ENCODE measurements at regions not wholly inside any gene's neighbourhood (a gene's known extent, or its start where the extent isn't known, plus 50 kb on each side); places are given as distances from the start of the nearest gene placed in this dataset.

DNA sequence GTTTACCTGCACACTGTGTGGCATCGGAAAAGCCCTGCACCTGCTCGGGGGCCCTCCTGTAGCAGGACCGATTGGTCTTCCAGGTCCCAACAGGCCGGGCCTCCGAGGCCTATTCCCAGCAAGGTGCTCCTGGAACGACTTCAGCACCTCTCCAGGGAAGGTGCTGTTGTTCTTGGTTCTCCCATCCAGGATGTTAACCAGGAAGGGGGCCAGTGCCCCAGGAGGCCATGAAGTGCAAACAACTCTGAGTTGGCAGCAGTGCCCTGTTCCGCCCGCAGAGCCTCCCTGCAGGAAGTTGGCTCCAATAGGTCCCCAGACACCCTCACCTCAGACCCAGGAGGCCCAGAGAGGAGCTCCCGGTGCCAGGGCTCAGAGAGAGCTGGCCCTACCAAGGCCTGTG, 64.0 kb upstream of the DUSP5 start:
- no peak for TF ChIP-seq EZH2 (IDR thresholded peaks at IDR 0.05; ENCODE audit: low read length)
- TF ChIP-seq, protein P1, sequence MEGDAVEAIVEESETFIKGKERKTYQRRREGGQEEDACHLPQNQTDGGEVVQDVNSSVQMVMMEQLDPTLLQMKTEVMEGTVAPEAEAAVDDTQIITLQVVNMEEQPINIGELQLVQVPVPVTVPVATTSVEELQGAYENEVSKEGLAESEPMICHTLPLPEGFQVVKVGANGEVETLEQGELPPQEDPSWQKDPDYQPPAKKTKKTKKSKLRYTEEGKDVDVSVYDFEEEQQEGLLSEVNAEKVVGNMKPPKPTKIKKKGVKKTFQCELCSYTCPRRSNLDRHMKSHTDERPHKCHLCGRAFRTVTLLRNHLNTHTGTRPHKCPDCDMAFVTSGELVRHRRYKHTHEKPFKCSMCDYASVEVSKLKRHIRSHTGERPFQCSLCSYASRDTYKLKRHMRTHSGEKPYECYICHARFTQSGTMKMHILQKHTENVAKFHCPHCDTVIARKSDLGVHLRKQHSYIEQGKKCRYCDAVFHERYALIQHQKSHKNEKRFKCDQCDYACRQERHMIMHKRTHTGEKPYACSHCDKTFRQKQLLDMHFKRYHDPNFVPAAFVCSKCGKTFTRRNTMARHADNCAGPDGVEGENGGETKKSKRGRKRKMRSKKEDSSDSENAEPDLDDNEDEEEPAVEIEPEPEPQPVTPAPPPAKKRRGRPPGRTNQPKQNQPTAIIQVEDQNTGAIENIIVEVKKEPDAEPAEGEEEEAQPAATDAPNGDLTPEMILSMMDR (optimal IDR thresholded peaks at IDR 0.05 in 1 of 3, IDR thresholded peaks at IDR 0.05 in 1 of 3, conservative IDR thresholded peaks at IDR 0.05 in 1 of 3; ENCODE audit: extremely low read depth in 1 of 3, insufficient read depth in 2 of 3, low read length in 3 of 3) = no peak
- no peak for FAIRE-seq
- peaks cover 21% of the 10 kb centered on the region for H3K4me1 ChIP-seq (ENCODE audit: control insufficient read depth, extremely low read depth, insufficient read depth, low read length)
- no peaks in the 10 kb centered on the region for H3K36me3 ChIP-seq (ENCODE audit: control insufficient read depth in 2 of 2, extremely low read depth in 1 of 2, insufficient read depth in 2 of 2, low read length in 2 of 2)
- DNase-seq (ENCODE audit: low read depth, low spot score) = no peak
- dilution Hi-C loops (cut with MboI; ENCODE audit: extremely low pct_ligation_motif_present, low sequenced_read_pairs) = no loop called here
- H3K27ac ChIP-seq (ENCODE audit: control insufficient read depth, insufficient read depth, low read length) = no peak overlapping the region
- H3K4me2 ChIP-seq (ENCODE audit: control insufficient read depth, extremely low read depth, insufficient read depth, low read depth, low read length) = no peak overlapping the region
- H3K79me2 ChIP-seq (ENCODE audit: control insufficient read depth, insufficient read depth, low read length) = no peaks in the 10 kb centered on the region
- no peak overlapping the region for H2AFZ ChIP-seq (ENCODE audit: control insufficient read depth, low read length)
- H3K9me1 ChIP-seq (ENCODE audit: control insufficient read depth, extremely low read depth, insufficient read depth, low read length) = no peaks in the 10 kb centered on the region
- H3K9ac ChIP-seq (ENCODE audit: control insufficient read depth, extremely low read depth, insufficient read depth, low read length) = no peak overlapping the region
- no peaks in the 10 kb centered on the region for H3K27me3 ChIP-seq (ENCODE audit: control insufficient read depth, extremely low read depth, insufficient read depth, low read length)
- H3K9me3 ChIP-seq (ENCODE audit: control insufficient read depth, low read depth, low read length) = no peaks in the 10 kb centered on the region
- H3K4me3 ChIP-seq (ENCODE audit: control insufficient read depth in 2 of 3, extremely low read depth in 1 of 3, insufficient read depth in 2 of 3, low read depth in 1 of 3, low read length in 3 of 3) = no peak overlapping the region
- no peaks in the 10 kb centered on the region for H4K20me1 ChIP-seq (ENCODE audit: control insufficient read depth, extremely low read depth, insufficient read depth, low read length)

DNA sequence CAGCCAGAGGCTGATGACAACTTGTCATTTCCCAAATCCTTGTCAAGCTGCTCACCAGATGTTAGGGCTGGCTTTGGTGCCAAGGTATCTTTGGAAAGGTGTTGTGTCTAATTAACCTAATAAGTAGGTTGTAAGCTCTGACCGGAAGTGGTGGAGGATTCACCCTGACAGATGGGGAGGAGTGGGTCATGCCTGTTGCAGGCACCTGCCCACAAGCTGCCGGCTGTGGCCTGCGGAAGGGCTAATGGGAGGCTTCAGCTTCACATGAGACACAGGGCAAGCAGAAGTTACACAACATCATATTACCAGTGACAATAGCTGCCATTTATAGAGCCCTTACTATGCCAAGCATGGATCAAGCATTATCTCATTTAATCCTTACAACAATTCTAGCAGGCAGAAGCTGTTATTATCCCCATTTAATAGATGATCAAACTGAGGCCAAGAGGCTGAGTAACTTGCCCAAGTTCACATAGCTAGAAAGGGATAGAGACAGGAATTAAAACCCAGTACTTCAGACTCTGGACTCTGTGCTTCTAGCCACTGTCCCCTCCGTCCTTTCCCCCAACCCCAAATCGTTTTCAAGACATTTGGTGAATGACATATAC, 63.1 kb upstream of the DUSP5 start:
- DNase-seq (ENCODE audit: low read depth, low spot score) = no peak
- no peaks in the 10 kb centered on the region for H4K20me1 ChIP-seq (ENCODE audit: control insufficient read depth, extremely low read depth, insufficient read depth, low read length)
- peaks cover 14% of the 10 kb centered on the region for H3K4me1 ChIP-seq (ENCODE audit: control insufficient read depth, extremely low read depth, insufficient read depth, low read length)
- no peaks in the 10 kb centered on the region for H3K9me1 ChIP-seq (ENCODE audit: control insufficient read depth, extremely low read depth, insufficient read depth, low read length)
- H3K9me3 ChIP-seq (ENCODE audit: control insufficient read depth, low read depth, low read length) = no peaks in the 10 kb centered on the region
- H3K4me2 ChIP-seq (ENCODE audit: control insufficient read depth, extremely low read depth, insufficient read depth, low read depth, low read length) = no peak overlapping the region
- H3K36me3 ChIP-seq (ENCODE audit: control insufficient read depth in 2 of 2, extremely low read depth in 1 of 2, insufficient read depth in 2 of 2, low read length in 2 of 2) = no peaks in the 10 kb centered on the region
- no peak overlapping the region for H2AFZ ChIP-seq (ENCODE audit: control insufficient read depth, low read length)
- H3K79me2 ChIP-seq (ENCODE audit: control insufficient read depth, insufficient read depth, low read length) = no peaks in the 10 kb centered on the region
- no peak overlapping the region for H3K27ac ChIP-seq (ENCODE audit: control insufficient read depth, insufficient read depth, low read length)
- no peaks in the 10 kb centered on the region for H3K27me3 ChIP-seq (ENCODE audit: control insufficient read depth, extremely low read depth, insufficient read depth, low read length)
- TF ChIP-seq, protein P1 (optimal IDR thresholded peaks at IDR 0.05 in 1 of 3, IDR thresholded peaks at IDR 0.05 in 1 of 3, conservative IDR thresholded peaks at IDR 0.05 in 1 of 3; ENCODE audit: extremely low read depth in 1 of 3, insufficient read depth in 2 of 3, low read length in 3 of 3) = no peak
- no peak for TF ChIP-seq EZH2 (IDR thresholded peaks at IDR 0.05; ENCODE audit: low read length)
- no peak overlapping the region for H3K4me3 ChIP-seq (ENCODE audit: control insufficient read depth in 2 of 3, extremely low read depth in 1 of 3, insufficient read depth in 2 of 3, low read depth in 1 of 3, low read length in 3 of 3)
- FAIRE-seq = no peak
- dilution Hi-C loops (cut with MboI; ENCODE audit: extremely low pct_ligation_motif_present, low sequenced_read_pairs) = no loop called here
- H3K9ac ChIP-seq (ENCODE audit: control insufficient read depth, extremely low read depth, insufficient read depth, low read length) = no peak overlapping the region

Measured in keratinocyte (primary cell).